NCI-H1092 treated with DMSO at 0.1 percent for 48 hours (cell line): ENCODE measurements at regions not wholly inside any gene's neighbourhood (a gene's known extent, or its start where the extent isn't known, plus 50 kb on each side); places are given as distances from the start of the nearest gene placed in this dataset.
"Not testable (repeated sequence)": the region's sequence is repeated elsewhere in the genome, so short reads cannot be mapped to it uniquely, and the experiment has no call there.

Experiments
- DNase-seq: peaks from one replicate; lab custom pipeline; 2025; lab: John Stamatoyannopoulos, UW

DNA sequence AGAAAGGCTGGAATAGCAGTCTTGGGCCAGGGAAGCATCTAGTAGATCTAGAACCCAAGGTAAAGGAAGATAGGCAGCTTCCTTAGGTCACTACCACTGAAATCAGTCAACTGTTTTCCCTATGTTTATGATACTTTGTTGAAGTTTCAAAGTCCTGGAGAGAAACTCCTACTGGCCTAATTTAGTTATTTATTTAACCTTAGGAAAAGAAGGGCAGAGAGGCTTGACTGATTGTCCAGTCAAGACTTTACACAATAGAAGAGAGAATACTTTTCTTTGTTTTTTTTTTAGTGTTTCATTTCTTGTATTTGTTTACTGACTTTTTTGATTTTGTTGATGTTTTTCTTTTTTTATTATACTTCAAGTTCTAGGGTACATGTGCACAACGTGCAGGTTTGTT, 138.9 kb upstream of the PHYHIPL start:
- DNase-seq, result no peak

DNA sequence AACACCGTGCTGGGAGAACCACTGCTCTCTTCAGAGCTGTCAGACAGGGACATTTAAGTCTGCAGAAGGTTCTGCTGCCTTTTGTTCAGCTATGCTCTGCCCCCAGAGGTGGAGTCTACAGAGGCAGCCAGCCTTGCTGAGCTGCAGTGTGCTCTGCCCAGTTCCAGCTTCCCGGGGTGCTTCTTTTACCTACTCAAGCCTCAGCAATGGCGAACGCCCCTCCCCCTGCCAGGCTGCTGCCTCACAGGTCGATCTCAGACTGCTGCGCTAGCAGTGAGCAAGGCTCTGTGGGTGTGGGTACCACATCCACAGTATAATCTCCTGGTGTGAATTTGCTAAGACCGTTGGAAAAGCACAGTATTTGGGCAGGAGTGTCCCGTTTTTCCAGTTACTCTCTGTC, 133.1 kb upstream of the PHYHIPL start:
- DNase-seq, result not testable (repeated sequence)

DNA sequence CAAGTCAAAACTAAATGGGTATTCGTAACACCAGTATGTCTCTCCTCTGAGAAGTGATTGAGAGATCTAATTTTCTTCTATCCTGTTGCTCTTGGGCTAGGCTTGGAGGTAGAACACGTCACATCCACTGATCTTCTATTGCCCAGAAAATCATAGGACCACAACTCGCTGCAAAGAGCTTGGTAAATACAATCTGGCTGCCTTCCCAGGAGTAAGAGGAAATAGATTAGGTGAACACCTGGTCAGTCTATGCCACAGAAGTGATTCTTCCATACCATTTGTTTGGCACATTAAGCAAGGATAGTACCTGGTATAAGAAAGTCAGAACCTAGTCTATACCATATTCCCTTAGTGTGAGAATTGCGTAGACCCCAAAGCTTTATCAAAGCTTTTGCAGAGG, 129.3 kb upstream of the PHYHIPL start:
- peak; percentile 92 for DNase-seq

DNA sequence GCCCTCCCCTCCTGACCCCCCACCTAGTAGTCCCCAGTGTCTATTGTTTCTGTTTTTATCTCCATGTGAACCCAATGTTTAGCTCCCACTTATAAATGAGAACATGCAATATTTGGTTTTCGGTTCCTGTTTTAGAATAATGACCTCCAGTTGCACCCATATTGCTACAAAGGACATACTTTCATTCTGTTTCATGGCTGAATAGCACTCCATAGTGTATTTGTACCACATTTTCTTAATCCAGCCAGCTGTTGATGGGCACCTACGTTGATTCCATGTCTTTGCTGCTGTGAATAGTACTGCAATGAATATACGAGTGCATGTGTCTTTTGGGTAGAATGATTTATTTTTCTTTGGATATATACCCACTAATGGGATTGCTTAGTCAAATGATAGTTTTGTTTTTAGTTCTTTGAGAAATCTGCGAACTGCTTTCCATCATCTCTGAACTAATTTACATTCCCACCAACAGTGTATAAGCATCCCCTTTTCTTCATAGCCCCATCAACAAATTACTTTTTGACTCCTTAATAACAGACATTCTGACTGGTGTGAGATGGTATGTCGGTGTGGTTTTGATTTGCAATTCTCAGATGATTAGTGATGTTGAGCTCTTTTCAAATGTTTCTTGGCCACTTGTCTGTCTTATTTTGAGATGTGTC, 128.4 kb upstream of the PHYHIPL start:
- no peak for DNase-seq

DNA sequence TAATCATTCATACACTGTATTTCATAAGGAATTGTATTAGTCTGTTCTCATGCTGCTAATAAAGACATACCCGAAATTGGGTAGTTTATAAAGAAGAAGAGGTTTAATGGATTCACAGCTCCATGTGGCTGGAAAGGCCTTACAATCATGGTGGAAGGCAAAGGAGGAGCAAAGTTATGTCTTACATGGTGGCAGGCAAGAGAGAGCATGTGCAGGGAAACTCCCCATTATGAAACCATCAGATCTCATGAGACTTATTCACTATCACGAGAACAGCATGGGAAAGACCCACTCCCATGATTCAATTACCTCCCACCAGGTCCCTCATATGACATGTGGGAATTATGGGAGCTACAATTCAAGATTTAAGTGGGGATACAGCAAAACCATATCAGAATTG, 122.9 kb upstream of the PHYHIPL start:
- DNase-seq, result not testable (repeated sequence)

DNA sequence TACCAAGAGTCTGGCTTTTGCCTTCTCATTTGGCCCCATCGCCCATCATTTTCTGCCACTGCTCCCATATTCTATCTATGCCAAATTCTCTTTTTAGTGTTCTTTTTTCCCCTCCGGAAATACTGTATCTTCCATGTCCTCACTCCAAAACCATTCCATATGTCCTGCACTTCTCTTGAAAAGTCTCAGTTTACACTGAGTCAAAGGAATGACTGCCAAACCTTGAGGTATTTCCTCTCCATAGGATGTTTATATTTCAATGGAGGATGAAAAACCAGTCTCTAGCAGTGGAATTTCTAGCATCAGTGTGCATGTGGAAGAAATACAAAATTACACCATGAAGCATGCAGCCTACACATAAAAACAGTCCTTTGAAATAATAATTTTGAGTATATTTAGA, 121.4 kb upstream of the PHYHIPL start:
- no peak for DNase-seq

DNA sequence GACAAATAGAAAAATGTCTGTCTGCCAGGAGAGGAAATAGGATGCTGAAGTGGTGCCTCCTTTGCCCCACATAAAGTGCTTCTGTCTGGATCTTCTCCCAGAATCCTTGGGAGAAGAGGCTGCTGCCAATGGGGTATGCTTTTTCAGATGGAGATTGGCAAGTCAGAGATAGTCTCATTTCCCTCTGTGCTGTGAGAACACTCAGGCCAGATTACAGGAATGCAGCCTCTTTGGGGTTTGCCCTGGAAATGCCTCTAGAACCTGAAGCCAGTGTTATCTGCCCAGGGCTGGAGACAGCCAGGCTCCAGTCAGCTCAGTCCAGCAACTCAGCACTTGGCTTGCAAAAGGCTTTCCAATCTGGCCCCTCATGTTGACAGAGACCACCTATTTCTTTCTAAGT, 119.1 kb upstream of the PHYHIPL start:
- DNase-seq, result no peak

DNA sequence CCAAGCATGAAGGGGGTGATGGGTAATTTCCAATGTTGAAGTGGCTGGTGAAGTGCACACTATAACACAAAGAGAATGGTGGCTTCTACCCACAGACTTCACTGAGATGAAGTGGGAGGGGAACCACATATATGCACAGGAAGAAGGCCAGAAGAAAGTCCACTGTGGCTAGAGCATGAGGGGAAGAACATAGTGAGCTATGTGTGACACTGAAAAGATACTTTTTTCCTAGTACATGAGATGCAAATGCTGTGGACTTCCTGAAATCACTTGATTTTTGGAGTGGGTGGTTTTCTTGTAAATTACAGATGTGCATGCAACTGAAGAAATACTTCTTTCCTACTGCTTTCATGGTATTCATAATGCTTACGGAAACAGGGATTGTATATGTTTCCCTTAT, 115.6 kb upstream of the PHYHIPL start:
- no peak for DNase-seq

DNA sequence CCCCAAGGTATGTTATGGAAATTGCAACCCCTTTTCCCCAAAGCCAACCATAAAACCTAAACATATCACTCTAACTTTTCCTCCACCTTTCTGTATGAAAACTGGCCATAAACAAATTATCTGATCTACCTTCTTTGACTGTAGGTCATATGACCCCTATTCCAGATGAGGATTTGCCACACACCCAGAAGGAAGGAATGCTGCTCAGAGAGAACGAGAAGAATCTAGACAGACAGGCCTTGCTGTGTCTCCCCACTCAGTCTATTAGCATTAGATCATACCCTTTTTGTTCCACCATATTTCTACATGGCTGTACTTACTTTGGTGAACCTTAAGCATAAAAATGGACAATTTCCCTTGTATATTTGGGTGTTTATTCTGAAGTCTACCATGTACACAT, 113.0 kb upstream of the PHYHIPL start:
- DNase-seq, result no peak

DNA sequence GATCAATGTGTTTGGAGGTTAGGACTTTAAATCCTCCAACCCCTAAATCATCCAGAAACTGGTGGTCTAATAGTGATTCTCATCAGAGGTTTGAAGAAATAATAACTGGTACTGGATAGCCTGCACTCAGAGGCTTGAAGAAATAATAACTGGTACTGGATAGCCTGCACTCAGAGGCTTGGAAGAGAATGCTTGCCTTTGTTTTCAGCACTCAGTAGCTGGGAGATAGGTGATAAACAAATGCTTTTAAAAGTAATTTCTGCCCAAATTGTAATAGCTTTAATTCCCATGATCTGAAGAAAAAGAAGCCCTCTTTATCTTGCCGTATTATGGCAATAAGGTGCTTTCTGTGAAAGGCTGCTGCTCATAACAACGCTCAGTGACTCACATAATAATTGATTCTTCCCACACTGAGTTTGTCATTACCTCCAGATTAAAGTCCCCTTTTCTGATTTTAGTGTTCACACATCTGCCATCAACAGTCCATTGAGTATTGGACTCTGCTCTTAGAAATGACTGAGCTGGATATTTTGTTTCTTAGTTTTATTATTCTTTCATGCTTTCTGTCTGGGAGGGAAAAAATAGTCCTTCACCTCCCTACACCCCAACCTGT, 112.3 kb upstream of the PHYHIPL start:
- no peak for DNase-seq

DNA sequence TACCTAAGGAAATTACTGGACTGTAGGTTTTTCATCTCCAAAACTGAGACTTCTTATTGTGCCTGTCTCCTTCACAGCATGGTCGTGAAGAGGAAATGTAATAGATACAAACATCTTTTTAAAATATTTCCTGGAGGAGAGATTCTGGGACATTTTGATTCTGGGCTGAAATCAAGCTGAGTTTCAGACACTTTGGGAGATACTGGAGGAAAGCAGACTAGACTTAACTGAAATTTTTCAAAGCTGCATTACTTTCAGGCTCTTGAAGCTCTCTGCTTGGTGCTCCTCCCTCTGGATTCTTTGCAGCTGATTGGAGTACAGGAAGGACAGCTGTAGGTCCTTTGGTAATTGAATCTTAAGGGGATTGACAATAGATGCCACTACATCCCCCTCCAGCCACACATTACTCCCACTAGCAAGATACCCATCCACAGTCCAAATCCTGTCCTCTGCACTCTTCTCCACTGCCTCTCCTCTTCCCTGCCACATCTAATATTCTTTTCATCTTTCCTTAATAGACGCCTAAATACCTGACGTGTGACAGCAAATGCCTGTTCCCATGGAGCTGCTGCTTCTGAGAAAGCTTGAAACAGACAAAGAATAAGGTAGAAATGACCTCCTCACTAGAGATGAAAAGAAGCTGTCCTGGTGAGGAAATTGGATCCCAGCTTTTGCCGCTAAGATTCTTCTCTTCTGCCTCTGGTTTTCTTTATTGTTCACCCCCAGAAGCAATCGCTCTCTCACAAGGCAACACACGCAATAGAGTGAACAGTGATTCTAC, 111.5 kb upstream of the PHYHIPL start:
- no peak for DNase-seq

DNA sequence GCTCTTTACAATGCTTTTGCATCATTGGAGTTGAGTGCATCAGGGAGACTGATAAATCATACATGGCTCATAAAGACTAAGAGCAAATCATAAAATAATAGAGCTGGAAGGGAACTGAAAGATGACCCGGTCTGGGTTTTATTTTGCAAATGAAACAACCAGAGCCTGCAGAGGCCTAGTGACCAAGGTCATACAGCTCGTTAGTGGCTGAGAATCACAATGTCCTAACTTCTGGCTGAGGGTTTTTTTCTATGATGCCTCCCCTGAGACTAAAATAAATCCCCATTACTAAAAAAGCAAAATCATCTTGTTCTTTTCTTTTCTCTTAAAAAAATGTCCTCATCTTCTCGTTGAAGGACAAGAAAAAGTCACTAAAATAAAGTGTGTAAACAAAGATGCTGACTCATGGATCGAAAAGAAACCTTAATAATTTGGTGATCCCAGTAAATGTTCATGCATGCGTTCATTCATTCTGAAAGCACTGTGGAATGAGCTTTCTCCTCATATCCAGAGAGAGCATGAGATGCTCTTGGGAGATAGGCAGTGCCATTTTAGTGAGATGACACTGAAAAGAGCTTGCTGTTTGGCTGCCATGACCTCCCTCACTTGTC, 107.8 kb upstream of the PHYHIPL start:
- no peak for DNase-seq

DNA sequence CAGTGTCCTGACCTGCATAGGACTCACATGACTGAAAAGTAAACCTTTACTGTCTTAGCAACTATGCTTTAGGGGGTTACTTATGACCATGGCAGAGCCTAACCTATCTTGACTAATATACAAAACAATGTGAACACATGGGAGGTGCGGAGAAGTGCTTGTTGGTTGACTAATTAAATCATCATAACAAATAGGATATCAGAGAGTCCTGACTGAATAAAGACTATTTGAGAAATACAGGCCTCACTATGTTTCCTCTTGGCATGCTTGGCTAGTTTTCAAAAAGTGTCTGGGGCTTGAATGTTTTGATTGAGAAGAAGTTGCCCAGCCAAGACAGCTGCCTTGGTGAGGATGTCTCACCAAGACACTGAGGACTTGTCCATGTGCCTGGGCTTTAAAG, 104.4 kb upstream of the PHYHIPL start:
- DNase-seq, result no peak

DNA sequence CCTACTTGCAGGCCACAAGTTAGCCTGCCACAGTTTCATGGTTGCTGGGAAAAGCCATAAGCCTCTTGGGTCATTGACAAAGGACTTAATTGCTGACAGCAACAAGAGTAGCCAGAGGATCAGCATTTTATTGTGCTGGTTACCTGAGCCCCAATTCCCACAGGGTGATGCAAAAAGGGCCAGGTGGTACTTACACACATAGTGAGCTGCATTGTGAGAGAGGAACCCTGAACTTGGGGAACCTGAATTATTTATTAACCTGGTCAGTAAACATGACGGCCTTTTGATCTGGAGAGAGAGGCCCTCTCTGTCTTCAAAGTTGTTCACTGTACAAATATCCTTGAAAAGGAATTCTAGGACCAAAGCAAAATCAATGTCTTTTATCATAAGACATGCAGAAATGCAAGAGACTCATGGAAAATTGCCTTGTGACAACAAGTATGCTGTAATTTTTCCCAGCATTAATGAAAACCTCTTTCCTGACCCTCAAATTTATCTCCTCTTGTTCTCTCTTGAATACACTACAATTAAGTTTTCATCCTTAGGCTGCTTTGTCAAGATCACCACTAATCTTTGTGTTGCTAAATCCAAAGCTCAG, 102.9 kb upstream of the PHYHIPL start:
- no peak for DNase-seq

DNA sequence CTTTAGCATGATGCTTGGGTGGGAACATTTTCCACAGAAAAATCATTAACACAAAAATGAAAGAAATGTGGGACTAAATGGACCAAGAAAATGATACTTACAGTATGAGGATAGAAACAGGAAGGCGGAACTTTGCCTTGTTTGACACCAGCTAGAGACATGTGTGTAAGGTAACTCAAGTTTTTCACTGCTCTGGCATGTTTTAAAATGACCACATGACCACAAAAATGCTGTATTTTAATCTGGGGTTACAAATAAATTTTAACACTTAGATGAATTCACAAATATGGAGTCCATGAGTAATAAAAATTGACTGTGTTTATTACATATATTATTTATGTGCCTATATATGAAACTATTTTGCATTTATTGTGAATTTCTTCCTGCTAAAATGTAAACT, 100.9 kb upstream of the PHYHIPL start:
- DNase-seq, result no peak

DNA sequence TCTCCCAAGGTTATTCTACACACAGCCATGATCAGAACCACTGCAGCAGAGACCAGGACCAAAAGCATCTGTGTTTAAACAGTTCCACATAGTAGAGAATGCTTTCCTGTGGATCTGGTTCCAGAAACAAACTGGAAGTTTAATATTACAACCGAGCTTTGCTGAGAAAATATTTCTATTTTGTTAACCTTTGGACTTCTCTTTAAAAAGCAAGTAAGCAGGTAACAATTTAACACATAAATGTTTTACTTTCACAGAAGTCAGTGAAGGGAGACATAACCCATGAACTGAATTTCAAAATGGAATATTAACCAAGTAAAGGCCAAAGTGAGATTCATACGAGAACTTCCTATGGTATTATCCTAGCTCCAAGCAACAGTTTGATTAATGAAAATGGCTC, 98.6 kb upstream of the PHYHIPL start:
- no peak for DNase-seq

DNA sequence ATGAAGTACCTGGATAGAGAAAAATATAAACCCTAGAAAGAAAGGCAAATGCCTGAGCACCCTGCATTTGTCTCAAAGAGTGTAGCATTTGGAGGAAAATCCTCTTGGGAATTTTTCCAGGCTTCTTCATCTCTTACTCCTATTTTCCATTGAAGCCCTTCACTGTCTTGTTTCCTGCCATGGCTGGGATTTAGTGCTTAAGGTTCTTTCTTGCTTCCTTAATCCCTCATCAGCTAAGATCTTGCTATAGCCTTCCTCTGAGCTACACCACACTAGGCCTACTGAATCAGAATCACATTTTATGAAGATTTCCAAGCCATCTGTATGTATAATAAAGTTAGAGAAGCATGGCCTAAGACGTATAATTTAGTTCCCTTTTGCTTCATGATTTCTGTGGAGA, 97.5 kb upstream of the PHYHIPL start:
- no peak for DNase-seq

DNA sequence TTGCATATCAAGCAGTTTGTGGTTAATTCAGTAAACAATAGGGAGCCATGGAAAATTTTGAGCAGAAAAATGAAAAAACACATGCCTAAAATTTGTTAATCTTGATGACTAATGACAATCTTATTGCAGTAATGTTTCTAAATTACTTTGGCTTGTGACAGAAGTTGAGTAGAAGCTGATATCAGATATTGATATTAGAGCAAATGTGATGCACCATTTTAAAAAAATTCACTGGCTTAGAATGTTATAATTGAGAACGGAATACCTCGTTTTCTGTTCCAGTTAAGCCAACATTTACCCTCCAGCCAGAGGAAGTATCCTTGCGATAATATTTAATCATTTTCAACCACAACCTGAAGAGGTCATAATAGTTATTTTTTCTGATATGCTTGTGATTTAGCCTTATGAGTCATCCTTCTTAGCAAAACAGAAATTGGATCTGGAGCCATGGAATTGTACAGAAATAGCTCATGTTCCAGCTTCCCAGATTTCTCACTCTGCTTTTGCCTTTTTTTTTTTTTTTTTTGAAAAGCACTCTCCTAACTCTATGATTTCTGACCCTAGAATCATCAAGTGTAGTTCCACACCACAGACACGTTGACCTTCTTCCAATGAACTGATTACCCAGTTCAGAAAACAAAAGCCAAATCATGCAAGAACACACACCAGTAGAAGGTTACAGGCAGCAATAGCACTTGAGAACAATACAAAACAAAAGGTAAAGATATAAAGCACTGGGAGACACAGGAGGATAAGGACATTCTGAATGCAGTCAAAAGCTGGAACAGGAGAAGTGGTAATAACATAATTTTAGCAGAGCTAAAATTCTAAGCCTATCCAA, 96.8 kb upstream of the PHYHIPL start:
- DNase-seq, result no peak

DNA sequence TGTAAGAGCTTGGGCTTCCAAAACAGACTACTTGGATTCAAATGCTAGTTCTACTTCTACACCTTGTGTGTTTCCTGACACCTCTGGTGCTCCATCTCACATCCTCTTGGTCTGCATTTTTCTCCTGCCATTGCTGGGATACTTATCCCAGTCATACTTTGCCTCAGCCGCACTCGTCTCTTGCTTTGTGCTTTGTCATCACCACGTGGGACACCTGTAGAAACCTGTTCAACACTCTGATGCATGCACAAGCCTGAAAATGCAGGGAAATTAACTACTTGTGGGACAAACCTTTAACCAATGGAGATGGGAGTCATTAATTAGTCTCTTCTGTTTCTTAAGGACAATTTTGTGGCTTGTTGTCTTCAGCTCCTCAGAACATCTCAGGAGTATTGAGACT, 94.2 kb upstream of the PHYHIPL start:
- no peak for DNase-seq

DNA sequence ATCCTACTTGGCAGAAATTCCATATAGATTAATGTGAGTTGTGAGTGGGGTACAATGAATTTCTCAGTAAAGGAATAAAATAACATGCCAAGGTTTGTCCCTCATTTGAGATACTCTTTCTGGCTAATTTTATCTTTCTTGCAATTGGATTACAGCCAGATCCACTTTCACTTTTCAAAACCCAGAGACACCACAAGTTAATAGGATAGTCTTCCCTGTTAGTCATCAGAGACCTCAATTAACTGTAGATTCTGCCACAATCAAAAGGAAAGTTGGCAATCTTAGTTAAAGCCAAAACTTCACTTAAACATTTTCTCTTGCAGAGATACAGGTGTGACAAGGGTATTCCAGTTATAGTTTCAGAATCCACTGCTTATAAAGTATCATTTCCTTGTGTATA, 91.4 kb upstream of the PHYHIPL start:
- DNase-seq, result no peak

DNA sequence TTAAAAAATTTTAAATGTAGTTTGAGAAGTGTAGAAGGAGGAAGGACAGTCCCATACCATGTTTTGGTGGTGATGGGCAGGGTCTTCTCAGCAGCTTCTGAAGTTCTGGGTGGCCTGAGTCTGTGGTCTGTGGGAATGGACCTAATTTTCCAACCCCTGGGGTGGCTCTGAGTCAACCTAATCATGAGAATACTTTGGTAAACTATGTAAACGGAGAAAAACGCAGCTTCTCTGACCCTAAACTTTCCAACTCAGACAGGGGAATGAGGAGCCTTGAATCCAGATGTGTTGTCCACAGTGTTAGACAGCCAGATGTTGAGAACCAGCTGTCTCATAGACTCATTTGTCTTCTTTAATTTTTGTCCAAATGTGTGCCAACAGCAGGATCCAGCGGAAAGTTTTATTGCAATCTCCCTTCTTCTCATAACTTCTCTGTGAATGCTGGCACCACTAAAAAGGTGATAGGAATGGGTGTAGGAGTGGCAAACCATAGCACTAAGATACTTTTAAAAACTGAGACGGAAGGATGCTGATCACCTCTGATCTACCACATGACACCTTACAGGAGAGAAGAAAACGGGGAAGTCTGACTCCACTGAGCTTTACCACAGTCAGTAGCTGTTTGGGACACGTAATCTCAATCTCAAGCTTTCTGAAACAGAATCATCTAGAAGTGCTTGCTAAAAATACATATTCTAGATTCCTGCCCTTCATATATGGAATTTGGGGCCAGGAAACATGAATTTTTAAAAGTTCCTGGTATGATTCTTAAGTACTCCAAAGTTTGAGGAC, 90.5 kb upstream of the PHYHIPL start:
- DNase-seq, result no peak
